HepG2 (cell line): ENCODE measurements at regions not wholly inside any gene's neighbourhood (a gene's known extent, or its start where the extent isn't known, plus 50 kb on each side); places are given as distances from the start of the nearest gene placed in this dataset.
A peak's percentile ranks its signal among the peaks of the same experiment; 100 is the strongest.

ENCODE experiments used
- ATAC-seq: fragments of 200-7000 bp; cut with Tn5 transposase; 3 replicates; pipeline ENCODE4 v1.9.1; 2020; ENCODE audit warnings: mild to moderate bottlenecking, moderate library complexity
- BruUV-seq: library from RNA; stranded (reverse); fragments of 400-500 nt; replicated peaks from 2 replicates; lab custom pipeline; 2021; lab: Mats Ljungman, UMichigan
- CTCF ChIA-PET: fragments of 300-600 bp; formaldehyde crosslinking; extraction: SDS; loops from one replicate; lab custom pipeline; 2021; ENCODE audit warnings: low total read pairs, inconsistent platforms, low intra/inter-chr PET ratio; lab: Yijun Ruan, JAX
- POLR2A ChIA-PET: fragments of 350-600 bp; sonication (Branson Sonifier 250); formaldehyde crosslinking; loops from one replicate; lab custom pipeline; 2020; ENCODE audit warnings: antibody characterized with exemption, inconsistent platforms; lab: Yijun Ruan, JAX
- DNase-seq: peaks from one replicate; pipeline ENCODE4 v3.0.0-alpha.2; 2015; ENCODE audit warnings: low spot score
- FAIRE-seq: peaks from 3 replicates; lab custom pipeline; 2011; peaks lifted over from hg19 to GRCh38; lab: Jason Lieb, UNC
- H2AFZ ChIP-seq: one replicate; pipeline ENCODE4 v1.6.1; 2011; ENCODE audit warnings: low read length, inconsistent platforms
- H3K27ac ChIP-seq: fragments of 300-600 bp; 3 replicates; pipeline ENCODE4 v1.8.0; 2011; ENCODE audit warnings: mixed run types, mild to moderate bottlenecking, mixed read lengths, low read length, inconsistent platforms; ENCODE audit not compliant: insufficient read depth; ENCODE audit errors: extremely low read length
- H3K27me3 ChIP-seq, 2 experiments: fragments of 200-600 bp in 1 of 2; 2 replicates in 1 of 2; 3 replicates in 1 of 2; pipeline versions ENCODE4 v1.6.0 to v1.8.0; 2011; ENCODE audit warnings: low read length in 2 of 2, mild to moderate bottlenecking in 2 of 2, moderate library complexity in 2 of 2, inconsistent platforms in 1 of 2; ENCODE audit not compliant: insufficient read depth in 2 of 2, control insufficient read depth in 1 of 2
- H3K36me3 ChIP-seq, 2 experiments: fragments of 200-600 bp in 1 of 2; replicated peaks in 1 of 2; 2 replicates in 1 of 2; 3 replicates in 1 of 2; pipeline versions ENCODE4 v1.5.1 to v1.8.0; 2011; ENCODE audit warnings: low read length in 2 of 2, inconsistent platforms in 1 of 2; ENCODE audit not compliant: insufficient read depth in 2 of 2, control insufficient read depth in 1 of 2
- H3K4me1 ChIP-seq: 2 replicates; pipeline ENCODE4 v1.5.1; 2012; ENCODE audit warnings: low read length, inconsistent platforms; ENCODE audit not compliant: insufficient read depth
- H3K4me2 ChIP-seq: 2 replicates; pipeline ENCODE4 v1.6.0; 2011; ENCODE audit warnings: low read depth, low read length, inconsistent platforms
- H3K4me3 ChIP-seq, 3 experiments: fragments of 200-600 bp in 1 of 3; sonication (generic), shearing (Covaris generic) in 1 of 3; replicated peaks in 1 of 3; 2 replicates each; pipeline ENCODE4 v1.5.1; 2011 to 2016; ENCODE audit warnings: low read length in 3 of 3, inconsistent platforms in 2 of 3, low read depth in 2 of 3, mild to moderate bottlenecking in 2 of 3, control low read depth in 1 of 3, mixed read lengths in 1 of 3; ENCODE audit not compliant: insufficient read depth in 1 of 3
- H3K79me2 ChIP-seq: one replicate; pipeline ENCODE4 v1.6.1; 2011; ENCODE audit warnings: low read length, inconsistent platforms; ENCODE audit not compliant: insufficient read depth
- H3K9ac ChIP-seq: 2 replicates; pipeline ENCODE4 v1.6.0; 2011; ENCODE audit warnings: mild to moderate bottlenecking, low read depth, low read length, inconsistent platforms; ENCODE audit not compliant: insufficient read depth
- H3K9me3 ChIP-seq: 2 replicates; pipeline ENCODE4 v1.5.1; 2012; ENCODE audit warnings: mild to moderate bottlenecking, low read length
- H4K20me1 ChIP-seq: 2 replicates; pipeline ENCODE4 v1.6.0; 2011; ENCODE audit warnings: inconsistent platforms, mild to moderate bottlenecking, low read length, moderate library complexity; ENCODE audit not compliant: insufficient read depth
- CREB1 ChIP-seq, 2 experiments: fragments of 450-650 bp in 1 of 2; IDR thresholded peaks; 2 replicates each; pipeline ENCODE4 v1.6.1; 2016 to 2017; ENCODE audit warnings: control low read depth in 1 of 2, mild to moderate bottlenecking in 1 of 2, missing compliant biosample characterization in 1 of 2, missing genetic modification characterization in 1 of 2
- FOXP1 ChIP-seq, 2 experiments: fragments of 450-650 bp in 1 of 2; IDR thresholded peaks; 2 replicates each; pipeline ENCODE4 v1.6.1; 2017 to 2018; ENCODE audit warnings: antibody characterized with exemption in 1 of 2
- ZNF414 ChIP-seq: sonication (generic); formaldehyde crosslinking; IDR thresholded peaks from 2 replicates; pipeline ENCODE4 v1.5.0; 2020; ENCODE audit warnings: missing genetic modification reagents
- ZNF841 ChIP-seq: sonication (generic); formaldehyde crosslinking; IDR thresholded peaks from 2 replicates; pipeline ENCODE4 v1.8.1; 2023; ENCODE audit warnings: missing genetic modification reagents, borderline replicate concordance
- WGBS: methylation state at CpG from one replicate; pipeline ENCODE4 v1.1.6; 2017; ENCODE audit warnings: low lambda C conversion rate; 5-methylcytosine and 5-hydroxymethylcytosine counted together
- in situ Hi-C: cut with HindIII; loops from 2 replicates; pipeline ENCODE4 v1.10.0; 2017; ENCODE audit warnings: low pct_unique_long_range_greater_than_20kb; ENCODE audit not compliant: extremely low pct_ligation_motif_present
- intact Hi-C: fragments of 100-400 bp; cut with micrococcal nuclease; formaldehyde crosslinking; loops from one replicate; pipeline ENCODE4 v1.10.0; 2022; ENCODE audit not compliant: unreplicated experiment
- TF ChIP-seq, protein P1 (sequence below): sonication (generic); formaldehyde crosslinking; IDR thresholded peaks from 2 replicates; pipeline ENCODE4 v1.4.0; 2020; ENCODE audit warnings: missing genetic modification reagents, borderline replicate concordance
- TF ChIP-seq, protein P2 (sequence below): sonication (generic); formaldehyde crosslinking; IDR thresholded peaks from 2 replicates; pipeline ENCODE4 v1.5.1; 2020; ENCODE audit warnings: mild to moderate bottlenecking, missing genetic modification reagents

DNA sequence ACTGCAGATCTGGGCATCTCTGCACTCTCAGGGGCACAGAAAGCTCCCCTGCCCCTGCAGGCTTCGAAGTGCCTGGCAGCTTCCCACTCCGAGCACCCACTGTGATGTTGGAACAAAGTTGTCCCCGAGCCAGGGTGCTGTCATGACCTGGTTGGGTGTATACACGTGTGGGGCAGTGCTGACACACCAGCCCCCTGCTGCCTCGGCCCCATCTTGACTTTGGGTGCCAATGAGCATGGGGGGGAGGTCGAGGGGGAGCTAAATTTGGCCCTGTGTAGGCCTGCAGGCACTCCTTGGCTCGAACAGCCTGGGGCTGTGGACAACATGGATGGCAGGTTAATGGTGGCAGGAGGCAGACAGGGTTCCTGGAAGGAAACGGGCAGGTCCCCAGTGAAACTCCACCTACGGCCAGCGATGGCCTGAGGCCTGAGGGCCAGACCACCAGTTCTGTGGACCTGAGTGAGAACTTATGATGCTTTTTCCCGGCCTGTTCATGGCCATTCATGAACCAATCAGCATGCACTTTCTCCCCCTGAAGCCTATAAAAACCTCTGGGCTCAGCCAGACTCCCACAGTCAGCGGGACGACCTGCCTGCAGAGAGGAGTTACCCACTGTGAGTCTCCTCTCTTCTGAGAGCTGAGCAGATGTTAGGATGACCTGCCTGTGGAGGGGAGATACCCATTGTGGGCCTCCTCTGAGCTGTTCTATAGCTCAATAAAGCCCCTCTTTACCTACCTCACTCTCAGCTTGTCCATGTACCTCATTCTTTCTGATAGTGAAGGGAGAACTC is 1029.1 kb upstream of the GBE1 start:
- no peak overlapping the region for H3K4me3 ChIP-seq
- H3K36me3 ChIP-seq: no peaks in the 10 kb centered on the region
- H3K27ac ChIP-seq: no peak overlapping the region
- no TSS peak for BruUV-seq
- ChIA-PET CTCF (no interaction called here), POLR2A (no interaction called here)
- no peak overlapping the region for H3K4me2 ChIP-seq
- no peak for DNase-seq
- no peak for FAIRE-seq
- in situ Hi-C loops (no loop called here), intact Hi-C loops (no loop called here)
- no peaks in the 10 kb centered on the region for H4K20me1 ChIP-seq
- no peaks in the 10 kb centered on the region for H3K4me1 ChIP-seq
- peak; percentile 24; the same call in 2 of the 3 replicates for ATAC-seq
- H2AFZ ChIP-seq: no peak overlapping the region
- H3K9me3 ChIP-seq: no peaks in the 10 kb centered on the region
- H3K9ac ChIP-seq: no peak overlapping the region
- TF ChIP-seq FOXP1 (IDR thresholded peaks at IDR 0.05) (no peak), FOXP1 (CRISPR knock-in tag; IDR thresholded peaks at IDR 0.05) (no peak), CREB1 (IDR thresholded peaks at IDR 0.05) (no peak), CREB1 (CRISPR knock-in tag; IDR thresholded peaks at IDR 0.05) (no peak), ZNF414 (CRISPR knock-in tag) (no peak), ZNF841 (CRISPR knock-in tag) (no peak)
- TF ChIP-seq, protein P1, sequence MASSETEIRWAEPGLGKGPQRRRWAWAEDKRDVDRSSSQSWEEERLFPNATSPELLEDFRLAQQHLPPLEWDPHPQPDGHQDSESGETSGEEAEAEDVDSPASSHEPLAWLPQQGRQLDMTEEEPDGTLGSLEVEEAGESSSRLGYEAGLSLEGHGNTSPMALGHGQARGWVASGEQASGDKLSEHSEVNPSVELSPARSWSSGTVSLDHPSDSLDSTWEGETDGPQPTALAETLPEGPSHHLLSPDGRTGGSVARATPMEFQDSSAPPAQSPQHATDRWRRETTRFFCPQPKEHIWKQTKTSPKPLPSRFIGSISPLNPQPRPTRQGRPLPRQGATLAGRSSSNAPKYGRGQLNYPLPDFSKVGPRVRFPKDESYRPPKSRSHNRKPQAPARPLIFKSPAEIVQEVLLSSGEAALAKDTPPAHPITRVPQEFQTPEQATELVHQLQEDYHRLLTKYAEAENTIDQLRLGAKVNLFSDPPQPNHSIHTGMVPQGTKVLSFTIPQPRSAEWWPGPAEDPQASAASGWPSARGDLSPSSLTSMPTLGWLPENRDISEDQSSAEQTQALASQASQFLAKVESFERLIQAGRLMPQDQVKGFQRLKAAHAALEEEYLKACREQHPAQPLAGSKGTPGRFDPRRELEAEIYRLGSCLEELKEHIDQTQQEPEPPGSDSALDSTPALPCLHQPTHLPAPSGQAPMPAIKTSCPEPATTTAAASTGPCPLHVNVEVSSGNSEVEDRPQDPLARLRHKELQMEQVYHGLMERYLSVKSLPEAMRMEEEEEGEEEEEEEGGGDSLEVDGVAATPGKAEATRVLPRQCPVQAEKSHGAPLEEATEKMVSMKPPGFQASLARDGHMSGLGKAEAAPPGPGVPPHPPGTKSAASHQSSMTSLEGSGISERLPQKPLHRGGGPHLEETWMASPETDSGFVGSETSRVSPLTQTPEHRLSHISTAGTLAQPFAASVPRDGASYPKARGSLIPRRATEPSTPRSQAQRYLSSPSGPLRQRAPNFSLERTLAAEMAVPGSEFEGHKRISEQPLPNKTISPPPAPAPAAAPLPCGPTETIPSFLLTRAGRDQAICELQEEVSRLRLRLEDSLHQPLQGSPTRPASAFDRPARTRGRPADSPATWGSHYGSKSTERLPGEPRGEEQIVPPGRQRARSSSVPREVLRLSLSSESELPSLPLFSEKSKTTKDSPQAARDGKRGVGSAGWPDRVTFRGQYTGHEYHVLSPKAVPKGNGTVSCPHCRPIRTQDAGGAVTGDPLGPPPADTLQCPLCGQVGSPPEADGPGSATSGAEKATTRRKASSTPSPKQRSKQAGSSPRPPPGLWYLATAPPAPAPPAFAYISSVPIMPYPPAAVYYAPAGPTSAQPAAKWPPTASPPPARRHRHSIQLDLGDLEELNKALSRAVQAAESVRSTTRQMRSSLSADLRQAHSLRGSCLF: no peak
- TF ChIP-seq, protein P2, sequence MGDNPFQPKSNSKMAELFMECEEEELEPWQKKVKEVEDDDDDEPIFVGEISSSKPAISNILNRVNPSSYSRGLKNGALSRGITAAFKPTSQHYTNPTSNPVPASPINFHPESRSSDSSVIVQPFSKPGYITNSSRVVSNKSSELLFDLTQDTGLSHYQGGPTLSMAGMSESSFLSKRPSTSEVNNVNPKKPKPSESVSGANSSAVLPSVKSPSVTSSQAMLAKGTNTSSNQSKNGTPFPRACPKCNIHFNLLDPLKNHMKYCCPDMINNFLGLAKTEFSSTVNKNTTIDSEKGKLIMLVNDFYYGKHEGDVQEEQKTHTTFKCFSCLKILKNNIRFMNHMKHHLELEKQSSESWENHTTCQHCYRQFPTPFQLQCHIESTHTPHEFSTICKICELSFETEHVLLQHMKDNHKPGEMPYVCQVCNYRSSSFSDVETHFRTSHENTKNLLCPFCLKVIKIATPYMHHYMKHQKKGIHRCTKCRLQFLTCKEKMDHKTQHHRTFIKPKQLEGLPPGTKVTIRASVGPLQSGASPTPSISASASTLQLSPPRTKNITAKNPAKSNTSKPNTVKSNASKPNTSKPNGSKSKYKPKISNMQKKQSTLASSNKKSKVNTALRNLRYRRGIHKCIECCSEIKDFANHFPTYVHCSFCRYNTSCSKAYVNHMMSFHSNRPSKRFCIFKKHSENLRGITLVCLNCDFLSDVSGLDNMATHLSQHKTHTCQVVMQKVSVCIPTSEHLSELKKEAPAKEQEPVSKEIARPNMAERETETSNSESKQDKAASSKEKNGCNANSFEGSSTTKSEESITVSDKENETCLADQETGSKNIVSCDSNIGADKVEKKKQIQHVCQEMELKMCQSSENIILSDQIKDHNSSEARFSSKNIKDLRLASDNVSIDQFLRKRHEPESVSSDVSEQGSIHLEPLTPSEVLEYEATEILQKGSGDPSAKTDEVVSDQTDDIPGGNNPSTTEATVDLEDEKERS: no peak
- H3K27me3 ChIP-seq: no peaks in the 10 kb centered on the region
- WGBS: 29% methylated on average over 3 of the region's 13 CpGs
- H3K79me2 ChIP-seq: no peaks in the 10 kb centered on the region
